Hematopoietic multipotent progenitor cell treated with erythropoietin and hydrocortisone succinate and interleukin-3 and kit ligand, for 6 days (in vitro differentiated cells): ENCODE measurements at regions not wholly inside any gene's neighbourhood (a gene's known extent, or its start where the extent isn't known, plus 50 kb on each side); places are given as distances from the start of the nearest gene placed in this dataset.

ENCODE experiments used
- DNase-seq: peaks from one replicate; pipeline ENCODE4 v3.0.0-alpha.2; 2015

DNA sequence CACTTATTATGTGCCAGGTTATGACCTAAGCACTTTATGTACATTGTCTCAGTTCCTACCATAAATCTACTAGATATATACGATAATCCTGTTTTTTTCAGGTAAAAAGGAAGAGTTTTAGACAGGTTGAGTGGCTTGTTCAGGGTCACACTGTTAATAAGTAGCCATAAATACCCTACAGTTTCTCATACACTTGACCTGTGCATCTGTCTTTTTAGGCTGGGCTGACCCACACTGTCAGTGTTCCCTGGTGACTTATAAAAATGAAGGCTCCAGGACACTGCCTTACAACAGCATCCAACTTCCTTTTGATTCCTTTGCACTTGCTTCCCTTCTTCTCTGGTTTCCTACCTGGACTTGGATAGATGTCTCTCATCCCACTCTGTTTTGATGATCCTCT lies 78.2 kb upstream of the PAQR3 start:
- no peak for DNase-seq

- DNase-seq, result no peak
These were observed 77.6 kb upstream of the PAQR3 start for GRCh38 chr4:79016878-79017277.

DNA sequence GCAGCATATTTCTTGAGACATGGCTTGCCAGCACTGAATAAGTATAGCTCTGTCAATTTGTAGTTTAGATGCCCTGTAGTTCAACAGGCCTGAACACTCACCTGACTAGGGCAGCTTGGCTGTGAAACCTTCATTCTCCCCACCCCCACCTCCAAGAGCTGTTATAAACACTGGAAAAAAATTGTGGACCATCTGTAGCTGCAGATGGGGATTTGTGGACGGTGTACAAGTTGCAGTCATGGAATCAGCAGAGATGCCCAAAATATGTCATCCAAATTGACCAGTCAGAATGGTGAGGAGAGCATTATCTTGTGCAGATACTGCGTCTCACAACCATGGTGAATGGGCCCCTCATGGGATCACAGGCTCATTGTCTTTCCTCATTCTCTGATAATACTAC lies 76.2 kb upstream of the PAQR3 start:
- no peak for DNase-seq

DNA sequence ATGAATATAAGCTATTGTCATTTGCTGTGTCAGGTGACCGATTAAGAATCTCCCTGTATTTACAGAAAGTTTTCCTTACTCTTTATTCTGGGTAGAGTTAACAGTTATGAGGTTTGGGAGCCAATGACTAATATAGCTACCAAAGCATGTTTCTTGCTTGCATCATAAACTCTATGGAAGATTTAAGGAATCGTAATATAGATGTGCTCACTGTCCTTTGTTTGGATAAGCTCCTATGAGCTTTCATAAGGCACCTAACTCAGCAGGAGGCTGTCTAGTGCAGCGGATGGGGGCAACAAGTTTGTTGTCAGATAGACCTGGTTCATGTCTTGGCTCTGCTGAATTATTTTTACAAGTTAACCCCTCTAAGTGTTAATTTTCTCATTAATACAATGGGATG lies 75.0 kb upstream of the PAQR3 start:
- no peak for DNase-seq

DNA sequence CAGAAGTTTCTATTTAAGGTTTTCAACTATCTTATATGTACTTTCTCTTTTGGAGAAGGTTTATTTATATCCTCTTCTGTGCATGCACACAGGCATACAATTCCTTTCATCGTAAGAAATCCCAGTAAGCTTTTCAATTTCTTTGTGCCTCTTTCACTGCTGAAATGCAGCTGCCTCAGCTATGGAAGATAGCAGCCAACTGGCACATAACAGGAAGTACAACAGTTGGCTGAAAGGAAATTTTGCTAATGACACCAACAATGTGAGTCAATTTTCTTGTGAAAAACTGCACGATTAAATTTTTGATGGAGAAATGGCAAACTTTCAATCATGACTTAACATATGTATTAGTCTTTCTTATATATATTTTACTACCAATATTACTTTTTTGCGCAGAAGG lies 74.5 kb upstream of the PAQR3 start:
- peak; percentile 24 for DNase-seq

DNA sequence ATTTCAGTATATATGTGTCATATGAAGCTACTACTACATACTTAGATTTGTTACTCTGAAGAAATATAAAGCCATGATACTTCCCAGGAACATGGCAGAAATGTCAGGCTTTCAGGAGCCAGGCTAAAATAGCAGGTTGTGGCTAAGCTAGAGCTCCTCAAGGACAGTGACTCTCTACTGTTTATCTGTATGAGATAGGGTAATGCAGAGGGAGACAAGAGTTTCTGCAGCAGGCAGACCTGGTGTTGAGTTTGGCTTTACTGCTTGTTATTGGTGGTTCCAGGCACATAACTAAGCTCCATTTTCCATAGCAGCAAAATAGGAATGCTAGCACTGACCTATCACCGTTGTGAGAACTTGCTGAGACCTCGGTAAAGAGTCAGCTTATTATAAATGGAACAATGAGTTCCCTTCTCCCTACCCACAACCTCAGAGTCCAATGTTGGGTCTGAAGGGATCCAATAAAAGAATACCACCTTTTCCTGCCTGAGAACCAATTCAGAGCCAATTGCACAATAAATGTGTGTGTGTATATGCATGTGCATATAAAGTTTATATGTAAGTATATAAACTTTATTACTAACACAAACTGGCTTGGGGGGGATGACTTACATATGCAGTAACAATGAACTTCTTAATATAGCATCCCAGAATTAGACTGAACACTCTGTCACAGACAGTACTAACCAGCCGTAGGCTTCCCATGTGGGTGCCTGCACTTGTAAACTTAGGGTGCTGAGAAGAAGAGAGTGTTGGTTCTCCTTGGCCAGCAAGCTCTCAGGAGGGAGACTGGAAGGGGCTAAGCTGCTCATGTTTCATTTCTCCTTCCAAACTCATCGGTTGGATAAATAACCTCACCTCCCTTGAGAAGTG lies 51.9 kb upstream of the PAQR3 start:
- no peak for DNase-seq

DNA sequence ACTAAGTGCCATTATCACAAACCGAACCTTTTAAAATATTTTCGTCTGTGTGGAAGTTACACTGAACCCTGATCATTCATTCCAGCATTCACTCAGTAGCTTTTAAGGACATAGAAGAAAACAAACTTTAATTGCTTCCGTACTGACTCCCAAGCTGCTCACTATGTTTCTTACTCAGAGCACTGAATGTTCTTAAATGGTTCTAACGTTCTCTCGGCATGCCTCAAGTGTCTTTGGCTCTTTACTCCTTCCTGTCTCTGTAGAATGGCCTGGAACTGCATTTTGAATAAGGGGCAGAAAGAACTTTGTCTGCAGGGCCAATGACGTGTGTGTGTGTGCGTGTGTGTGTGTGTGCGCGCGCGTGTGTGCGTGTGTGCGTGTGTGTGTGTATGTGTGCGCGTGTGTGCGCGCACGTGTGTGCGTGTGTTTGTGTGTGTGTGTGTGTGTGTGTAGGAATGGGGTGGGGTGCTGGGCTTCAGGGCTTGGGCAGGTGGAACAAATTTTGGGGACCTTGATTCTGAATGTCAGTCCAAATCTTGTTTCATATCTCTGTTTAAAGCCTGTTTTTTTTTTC lies 50.5 kb upstream of the PAQR3 start:
- DNase-seq, result no peak
